Calu3 (cell line): ENCODE measurements at regions not wholly inside any gene's neighbourhood (a gene's known extent, or its start where the extent isn't known, plus 50 kb on each side); places are given as distances from the start of the nearest gene placed in this dataset.
"Not testable (repeated sequence)": the region's sequence is repeated elsewhere in the genome, so short reads cannot be mapped to it uniquely, and the experiment has no call there.

Experiments
- BruUV-seq: library from RNA; stranded (reverse); fragments of 400-500 nt; replicated peaks from 2 replicates; lab custom pipeline; 2021; lab: Mats Ljungman, UMichigan
- CTCF ChIA-PET: fragments of 300-600 bp; sonication (Branson Sonifier 250); formaldehyde crosslinking; loops from one replicate; lab custom pipeline; 2022; ENCODE audit warnings: antibody characterized with exemption; lab: Charles Lee
- DNase-seq: peaks from one replicate; pipeline ENCODE4 v3.0.0; 2022
- H3K27ac Mint-ChIP-seq: one replicate; pipeline ENCODE4 v1.8.0; 2022; ENCODE audit warnings: mixed read lengths; ENCODE audit not compliant: unreplicated experiment
- H3K27me3 Mint-ChIP-seq: one replicate; pipeline ENCODE4 v1.8.0; 2022; ENCODE audit warnings: mixed read lengths; ENCODE audit not compliant: unreplicated experiment
- H3K36me3 Mint-ChIP-seq: one replicate; pipeline ENCODE4 v1.8.0; 2022; ENCODE audit warnings: mild to moderate bottlenecking, moderate library complexity, mixed read lengths; ENCODE audit not compliant: insufficient read depth, unreplicated experiment
- H3K4me1 Mint-ChIP-seq: one replicate; pipeline ENCODE4 v1.8.0; 2022; ENCODE audit warnings: mild to moderate bottlenecking, low read depth, mixed read lengths; ENCODE audit not compliant: unreplicated experiment
- H3K4me3 Mint-ChIP-seq: one replicate; pipeline ENCODE4 v1.8.0; 2022; ENCODE audit warnings: mild to moderate bottlenecking, low read depth, moderate library complexity, mixed read lengths; ENCODE audit not compliant: unreplicated experiment
- H3K9me3 Mint-ChIP-seq: one replicate; pipeline ENCODE4 v1.8.0; 2022; ENCODE audit warnings: low read depth, mixed read lengths; ENCODE audit not compliant: unreplicated experiment
- intact Hi-C: fragments of 100-400 bp; cut with micrococcal nuclease; formaldehyde crosslinking; loops from one replicate; pipeline ENCODE4 v1.10.0; 2022; ENCODE audit not compliant: unreplicated experiment
- TF ChIP-seq, protein P1 (sequence below): fragments of 200-600 bp; IDR thresholded peaks from one replicate; pipeline ENCODE4 v1.8.0; 2022; ENCODE audit warnings: antibody characterized with exemption; ENCODE audit not compliant: unreplicated experiment

DNA sequence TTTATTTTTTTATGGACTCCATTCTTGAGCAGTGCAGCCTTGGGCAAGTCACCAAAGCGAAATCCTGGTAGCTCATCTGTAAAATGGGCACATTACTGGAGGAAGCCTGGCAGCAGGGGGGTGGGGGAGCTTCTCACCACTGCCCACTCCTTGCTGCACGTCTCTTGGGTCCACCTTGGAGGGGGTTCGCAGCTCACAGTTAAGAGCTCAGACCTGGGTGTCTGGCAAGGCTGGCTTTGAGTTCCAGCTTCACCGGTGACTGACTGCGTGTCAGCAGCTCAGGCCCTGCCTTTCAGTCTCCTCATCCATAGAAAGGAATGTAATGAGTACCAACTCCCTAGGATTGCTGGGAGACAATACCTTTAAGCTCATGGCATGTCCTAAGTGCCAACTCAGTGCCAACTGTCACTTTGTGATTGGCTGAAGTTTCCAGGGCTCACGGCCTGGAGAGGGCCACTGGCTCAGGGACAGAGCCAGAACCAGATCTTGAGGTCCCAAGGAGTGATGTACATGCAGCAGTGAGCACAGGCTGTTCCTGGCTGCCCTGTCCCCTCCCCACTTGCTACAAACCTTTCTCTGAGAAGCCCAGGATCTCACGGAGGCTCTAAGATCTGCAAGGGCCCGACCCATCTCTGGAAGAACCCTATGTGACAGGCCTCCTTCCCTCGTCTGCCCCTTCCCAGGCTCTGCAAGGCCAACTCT lies 72.9 kb downstream of the C9orf50 start:
- no peak overlapping the region for H3K27ac Mint-ChIP-seq
- H3K36me3 Mint-ChIP-seq = peaks cover 15% of the 10 kb centered on the region
- no peak overlapping the region for H3K4me3 Mint-ChIP-seq
- H3K4me1 Mint-ChIP-seq = peaks cover 8% of the 10 kb centered on the region
- DNase-seq = no peak
- CTCF ChIA-PET = interaction anchor here (1.0 to 1.9 kb wide), 2 partner anchors 21 to 24 kb away, joined by 3 to 6 read pairs; no protein-coding TSS in a partner anchor
- H3K9me3 Mint-ChIP-seq = no peaks in the 10 kb centered on the region
- BruUV-seq = no TSS peak
- intact Hi-C loops = no loop called here
- no peaks in the 10 kb centered on the region for H3K27me3 Mint-ChIP-seq
- TF ChIP-seq, protein P1, sequence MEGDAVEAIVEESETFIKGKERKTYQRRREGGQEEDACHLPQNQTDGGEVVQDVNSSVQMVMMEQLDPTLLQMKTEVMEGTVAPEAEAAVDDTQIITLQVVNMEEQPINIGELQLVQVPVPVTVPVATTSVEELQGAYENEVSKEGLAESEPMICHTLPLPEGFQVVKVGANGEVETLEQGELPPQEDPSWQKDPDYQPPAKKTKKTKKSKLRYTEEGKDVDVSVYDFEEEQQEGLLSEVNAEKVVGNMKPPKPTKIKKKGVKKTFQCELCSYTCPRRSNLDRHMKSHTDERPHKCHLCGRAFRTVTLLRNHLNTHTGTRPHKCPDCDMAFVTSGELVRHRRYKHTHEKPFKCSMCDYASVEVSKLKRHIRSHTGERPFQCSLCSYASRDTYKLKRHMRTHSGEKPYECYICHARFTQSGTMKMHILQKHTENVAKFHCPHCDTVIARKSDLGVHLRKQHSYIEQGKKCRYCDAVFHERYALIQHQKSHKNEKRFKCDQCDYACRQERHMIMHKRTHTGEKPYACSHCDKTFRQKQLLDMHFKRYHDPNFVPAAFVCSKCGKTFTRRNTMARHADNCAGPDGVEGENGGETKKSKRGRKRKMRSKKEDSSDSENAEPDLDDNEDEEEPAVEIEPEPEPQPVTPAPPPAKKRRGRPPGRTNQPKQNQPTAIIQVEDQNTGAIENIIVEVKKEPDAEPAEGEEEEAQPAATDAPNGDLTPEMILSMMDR = no peak

DNA sequence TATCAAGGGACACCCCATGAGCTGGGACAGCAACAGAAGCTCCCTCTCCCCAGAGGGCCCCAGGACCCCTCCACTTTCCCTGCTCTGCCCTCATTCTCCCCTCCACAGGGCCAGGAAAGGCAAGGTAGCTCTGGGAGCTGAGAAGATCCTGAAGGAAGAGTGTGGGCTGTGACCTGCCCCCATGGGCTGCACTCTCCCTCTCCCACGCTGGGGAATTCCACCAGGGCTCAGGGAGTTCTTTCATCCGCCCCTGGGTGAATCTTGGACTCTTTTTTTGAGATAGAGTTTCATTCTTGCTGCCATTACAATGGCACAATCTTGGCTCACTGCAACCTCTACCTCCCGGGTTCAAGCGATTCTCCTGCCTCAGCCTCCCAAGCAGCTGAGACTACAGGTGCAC lies 73.8 kb downstream of the C9orf50 start:
- Mint-ChIP-seq H3K27me3 (no peaks in the 10 kb centered on the region), H3K4me3 (no peak overlapping the region), H3K4me1 (peaks cover 8% of the 10 kb centered on the region), H3K27ac (no peak overlapping the region), H3K9me3 (no peaks in the 10 kb centered on the region), H3K36me3 (peaks cover 15% of the 10 kb centered on the region)
- TF ChIP-seq, protein P1 = no peak
- intact Hi-C loops = no loop called here
- CTCF ChIA-PET = no interaction called here
- DNase-seq = no peak
- no TSS peak for BruUV-seq

DNA sequence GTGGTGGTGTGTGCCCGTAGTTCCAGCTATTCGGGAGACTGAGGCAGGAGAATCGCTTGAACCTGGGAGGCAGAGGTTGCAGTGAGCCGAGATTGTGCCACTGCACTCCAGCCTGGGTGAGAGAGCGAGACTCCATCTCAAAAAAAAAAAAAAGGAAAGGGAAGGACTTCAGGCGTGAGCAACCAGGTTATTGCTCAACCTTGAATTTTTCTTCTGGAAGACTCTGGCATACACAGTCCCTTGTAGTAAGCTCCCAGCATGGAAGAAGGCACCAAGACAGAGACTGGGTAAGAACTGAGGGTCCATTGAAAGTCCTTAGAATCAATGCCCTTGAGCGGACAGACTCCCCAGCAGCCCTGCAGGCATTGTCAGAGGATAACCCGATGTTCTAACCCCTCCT lies 75.0 kb downstream of the C9orf50 start:
- H3K27me3 Mint-ChIP-seq, H3K9me3 Mint-ChIP-seq, CTCF ChIA-PET, H3K4me1 Mint-ChIP-seq, H3K27ac Mint-ChIP-seq, H3K4me3 Mint-ChIP-seq, DNase-seq, BruUV-seq, intact Hi-C loops: not testable (repeated sequence)
- peaks cover 15% of the 10 kb centered on the region for H3K36me3 Mint-ChIP-seq

DNA sequence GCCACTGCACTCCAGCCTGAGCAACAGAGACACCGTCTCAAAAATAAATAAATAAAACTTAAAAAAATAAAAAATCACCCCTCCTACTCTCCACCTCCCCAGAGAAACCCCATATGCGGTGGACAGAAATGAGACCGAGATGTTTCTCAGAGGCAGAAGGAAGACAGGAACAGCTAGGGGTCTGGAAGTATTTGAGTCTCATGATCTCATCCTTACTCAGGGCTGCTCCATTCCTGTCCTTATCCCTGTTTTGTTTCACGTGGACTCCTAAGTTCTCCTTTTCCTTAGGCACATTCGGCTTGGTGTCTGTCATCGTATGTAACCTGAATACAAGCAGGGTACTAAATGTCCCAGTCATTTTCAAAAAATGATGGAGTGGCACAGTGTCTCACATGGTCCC lies 76.1 kb downstream of the C9orf50 start:
- DNase-seq = no peak
- Mint-ChIP-seq H3K4me1 (peaks cover 8% of the 10 kb centered on the region), H3K36me3 (peaks cover 7% of the 10 kb centered on the region), H3K27me3 (no peaks in the 10 kb centered on the region), H3K4me3 (no peak overlapping the region), H3K9me3 (no peaks in the 10 kb centered on the region), H3K27ac (no peak overlapping the region)
- intact Hi-C loops = no loop called here
- TF ChIP-seq, protein P1 = no peak
- BruUV-seq = no TSS peak
- CTCF ChIA-PET = interaction anchor here (0.6 kb wide), 1 partner anchor 51 kb away, joined by 3 read pairs; no protein-coding TSS in a partner anchor

DNA sequence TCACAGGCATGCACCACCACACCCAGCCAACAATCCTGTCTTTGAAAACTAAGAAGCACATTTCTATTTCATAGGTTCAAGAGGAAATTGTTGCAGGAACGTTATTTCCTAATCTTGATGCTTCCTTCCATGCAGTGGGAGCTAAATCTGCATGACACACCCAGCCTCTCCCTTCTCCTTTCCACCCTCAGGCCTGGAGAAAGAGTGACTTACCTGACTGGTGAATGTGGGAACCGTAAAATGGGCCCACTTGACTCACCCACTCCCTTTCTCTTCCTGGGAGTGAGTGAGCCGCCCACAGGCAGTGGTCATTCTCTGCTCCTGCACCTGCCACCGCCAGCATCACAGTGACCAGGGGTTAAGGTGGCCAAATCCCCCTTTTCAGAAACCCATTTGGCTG lies 78.2 kb downstream of the C9orf50 start:
- H3K27me3 Mint-ChIP-seq = no peaks in the 10 kb centered on the region
- H3K9me3 Mint-ChIP-seq = no peaks in the 10 kb centered on the region
- intact Hi-C loops = no loop called here
- TF ChIP-seq, protein P1 = no peak
- DNase-seq = no peak
- no peaks in the 10 kb centered on the region for H3K4me1 Mint-ChIP-seq
- H3K27ac Mint-ChIP-seq = no peak overlapping the region
- CTCF ChIA-PET = no interaction called here
- H3K4me3 Mint-ChIP-seq = no peak overlapping the region
- BruUV-seq = no TSS peak
- no peaks in the 10 kb centered on the region for H3K36me3 Mint-ChIP-seq
